Neuron (in vitro differentiated cells): ENCODE measurements at regions not wholly inside any gene's neighbourhood (a gene's known extent, or its start where the extent isn't known, plus 50 kb on each side); places are given as distances from the start of the nearest gene placed in this dataset.
"Not testable (repeated sequence)": the region's sequence is repeated elsewhere in the genome, so short reads cannot be mapped to it uniquely, and the experiment has no call there.

Experiments used
- H2AFZ ChIP-seq: one replicate; pipeline ENCODE4 v1.6.1; 2013; ENCODE audit warnings: low read depth, mild to moderate bottlenecking, inconsistent platforms, low read length, moderate library complexity
- H3K27me3 ChIP-seq: one replicate; pipeline ENCODE4 v1.6.1; 2013; ENCODE audit warnings: low read length; ENCODE audit not compliant: insufficient read depth
- H3K36me3 ChIP-seq: one replicate; pipeline ENCODE4 v1.6.1; 2013; ENCODE audit warnings: low read length; ENCODE audit not compliant: insufficient read depth
- H3K4me1 ChIP-seq: one replicate; pipeline ENCODE4 v1.6.1; 2013; ENCODE audit warnings: low read length; ENCODE audit not compliant: insufficient read depth
- H3K4me3 ChIP-seq: 2 replicates; pipeline ENCODE4 v1.5.1; 2013; ENCODE audit warnings: mild to moderate bottlenecking, low read length, moderate library complexity
- H3K9me3 ChIP-seq: one replicate; pipeline ENCODE4 v1.6.1; 2013; ENCODE audit warnings: low read length

- no peak overlapping the region for H2AFZ ChIP-seq
- H3K4me3 ChIP-seq, result no peak overlapping the region
- no peaks in the 10 kb centered on the region for H3K4me1 ChIP-seq
- H3K27me3 ChIP-seq, result no peaks in the 10 kb centered on the region
- no peaks in the 10 kb centered on the region for H3K36me3 ChIP-seq
- no peaks in the 10 kb centered on the region for H3K9me3 ChIP-seq
Measured at GRCh38 chr2:115904516-115904915, 1462.1 kb downstream of the DPP10 start.

- Histone ChIP-seq H2AFZ (no peak overlapping the region), H3K36me3 (no peaks in the 10 kb centered on the region), H3K27me3 (no peaks in the 10 kb centered on the region), H3K4me1 (no peaks in the 10 kb centered on the region), H3K4me3 (no peak overlapping the region), H3K9me3 (no peaks in the 10 kb centered on the region)
Measured at GRCh38 chr2:115908731-115909130, 1466.3 kb downstream of the DPP10 start.

DNA sequence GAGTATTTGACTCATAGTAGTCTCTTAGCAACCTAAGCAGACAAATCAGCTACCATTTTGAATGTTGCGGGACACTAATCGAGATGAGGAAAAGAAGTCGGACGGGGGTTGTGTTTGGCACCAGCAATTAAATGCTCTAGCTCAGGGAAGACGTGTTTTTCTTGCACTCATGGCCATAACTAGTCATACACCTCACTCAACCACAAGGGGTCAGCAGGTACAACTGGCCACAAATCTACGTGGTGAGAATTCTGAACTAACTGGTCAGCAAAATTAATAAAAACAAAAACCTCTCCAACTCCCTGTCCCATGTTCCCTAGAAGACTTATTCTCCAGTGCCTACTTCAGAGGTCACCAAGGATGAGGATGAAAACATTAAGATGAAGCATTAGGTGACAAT is 1467.8 kb downstream of the DPP10 start:
- Histone ChIP-seq H3K27me3 (no peaks in the 10 kb centered on the region), H2AFZ (no peak overlapping the region), H3K9me3 (no peaks in the 10 kb centered on the region), H3K4me1 (no peaks in the 10 kb centered on the region), H3K4me3 (no peak overlapping the region), H3K36me3 (no peaks in the 10 kb centered on the region)

DNA sequence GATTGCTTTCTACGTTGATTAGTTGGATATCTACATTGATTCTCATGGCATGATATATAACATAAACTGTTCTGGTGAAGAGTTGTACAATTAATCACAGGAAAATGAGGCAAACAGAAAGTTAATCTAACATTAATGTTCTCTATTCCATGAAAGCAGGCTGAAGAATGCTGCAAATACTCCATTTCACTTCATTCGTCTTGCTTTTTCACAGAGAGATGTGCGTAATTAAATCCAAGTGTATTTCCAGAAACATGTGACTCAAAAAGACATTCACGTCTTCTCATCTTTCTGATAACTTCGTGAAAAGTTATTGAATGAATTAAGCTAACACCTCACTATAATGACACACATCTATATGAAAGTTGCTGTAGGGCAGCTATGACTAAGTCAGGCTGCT is 1471.5 kb downstream of the DPP10 start:
- no peaks in the 10 kb centered on the region for H3K27me3 ChIP-seq
- H3K9me3 ChIP-seq, result no peaks in the 10 kb centered on the region
- H3K4me1 ChIP-seq, result no peaks in the 10 kb centered on the region
- H3K36me3 ChIP-seq, result no peaks in the 10 kb centered on the region
- no peak overlapping the region for H3K4me3 ChIP-seq
- no peak overlapping the region for H2AFZ ChIP-seq

DNA sequence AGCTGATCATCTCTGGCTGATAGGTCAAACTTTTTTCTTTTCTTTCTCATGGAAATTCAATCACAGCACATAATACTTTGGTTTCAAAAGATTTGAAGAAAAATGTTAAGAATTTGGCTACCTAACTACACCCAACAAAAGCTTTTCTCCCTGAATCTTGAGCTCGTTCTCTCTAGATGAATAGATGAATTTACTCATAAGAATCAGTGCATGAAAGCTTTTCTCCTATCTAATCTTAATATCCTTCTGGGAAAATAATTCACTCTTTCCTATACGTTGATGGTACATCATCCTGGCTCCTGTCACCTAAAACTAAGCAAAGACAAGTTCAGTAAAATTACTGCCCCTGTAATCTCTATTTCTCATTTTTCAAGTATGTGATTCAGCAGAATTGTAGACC is 1479.1 kb downstream of the DPP10 start:
- Histone ChIP-seq H2AFZ (peak overlapping the region; percentile 26), H3K4me3 (no peak overlapping the region), H3K27me3 (no peaks in the 10 kb centered on the region), H3K9me3 (no peaks in the 10 kb centered on the region), H3K4me1 (peaks cover 21% of the 10 kb centered on the region), H3K36me3 (no peaks in the 10 kb centered on the region)

- no peaks in the 10 kb centered on the region for H3K4me1 ChIP-seq
Measured at GRCh38 chr2:115939902-115940301, 1497.5 kb downstream of the DPP10 start.

GRCh38 chr2:115942800-115943199 is 1500.4 kb downstream of the DPP10 start:
- Histone ChIP-seq H3K27me3 (no peaks in the 10 kb centered on the region), H3K4me1 (no peaks in the 10 kb centered on the region), H3K4me3 (no peak overlapping the region), H2AFZ (no peak overlapping the region), H3K9me3 (no peaks in the 10 kb centered on the region), H3K36me3 (no peaks in the 10 kb centered on the region)

More at GRCh38 chr2:115939902-115940301, 1497.5 kb downstream of the DPP10 start:
- no peaks in the 10 kb centered on the region for H3K27me3 ChIP-seq
- no peak overlapping the region for H3K4me3 ChIP-seq
- no peaks in the 10 kb centered on the region for H3K9me3 ChIP-seq
- no peaks in the 10 kb centered on the region for H3K36me3 ChIP-seq
- no peak overlapping the region for H2AFZ ChIP-seq

- Histone ChIP-seq H3K4me1 (no peaks in the 10 kb centered on the region), H3K4me3 (no peak overlapping the region), H2AFZ (no peak overlapping the region), H3K27me3 (no peaks in the 10 kb centered on the region), H3K36me3 (no peaks in the 10 kb centered on the region), H3K9me3 (no peaks in the 10 kb centered on the region)
Measured at GRCh38 chr2:115946341-115946740, 1503.9 kb downstream of the DPP10 start.

DNA sequence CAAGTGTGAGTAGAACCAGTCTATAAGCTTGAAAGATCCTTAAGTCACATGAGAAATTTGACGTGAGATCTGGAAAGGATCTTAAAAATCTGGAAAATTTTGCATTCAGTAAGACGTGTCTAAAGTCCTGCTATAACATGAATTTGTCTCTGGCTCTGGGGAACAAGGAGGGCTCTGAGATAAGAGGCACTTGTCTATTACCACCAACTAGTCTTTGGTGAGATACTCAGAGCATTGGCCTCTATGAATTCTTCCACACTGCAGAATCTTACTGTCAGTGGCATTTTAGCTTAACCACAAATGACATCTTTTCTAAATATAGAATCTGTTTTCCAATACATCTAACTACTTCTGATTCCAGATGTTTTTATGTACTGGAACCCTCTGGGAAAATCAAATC is 1504.5 kb downstream of the DPP10 start:
- H3K4me3 ChIP-seq, result no peak overlapping the region

GRCh38 chr2:115976916-115977315 is 1534.5 kb downstream of the DPP10 start:
- Histone ChIP-seq H3K36me3 (no peaks in the 10 kb centered on the region), H3K27me3 (no peaks in the 10 kb centered on the region), H3K9me3 (no peaks in the 10 kb centered on the region), H2AFZ (no peak overlapping the region), H3K4me1 (no peaks in the 10 kb centered on the region), H3K4me3 (no peak overlapping the region)

More for the DNA sequence above, 1504.5 kb downstream of the DPP10 start:
- H3K9me3 ChIP-seq, result no peaks in the 10 kb centered on the region
- H3K4me1 ChIP-seq, result no peaks in the 10 kb centered on the region
- no peaks in the 10 kb centered on the region for H3K36me3 ChIP-seq
- H2AFZ ChIP-seq, result no peak overlapping the region
- H3K27me3 ChIP-seq, result no peaks in the 10 kb centered on the region

- Histone ChIP-seq H3K4me3 (no peak overlapping the region), H3K36me3 (no peaks in the 10 kb centered on the region), H3K27me3 (no peaks in the 10 kb centered on the region), H3K4me1 (no peaks in the 10 kb centered on the region), H3K9me3 (no peaks in the 10 kb centered on the region), H2AFZ (no peak overlapping the region)
Measured at GRCh38 chr2:115999039-115999438, 1556.6 kb downstream of the DPP10 start.

- Histone ChIP-seq H3K27me3 (no peaks in the 10 kb centered on the region), H3K9me3 (no peaks in the 10 kb centered on the region), H3K36me3 (no peaks in the 10 kb centered on the region), H3K4me3 (no peak overlapping the region), H3K4me1 (no peaks in the 10 kb centered on the region), H2AFZ (no peak overlapping the region)
Measured at GRCh38 chr2:116023026-116023425, 1580.6 kb downstream of the DPP10 start.

DNA sequence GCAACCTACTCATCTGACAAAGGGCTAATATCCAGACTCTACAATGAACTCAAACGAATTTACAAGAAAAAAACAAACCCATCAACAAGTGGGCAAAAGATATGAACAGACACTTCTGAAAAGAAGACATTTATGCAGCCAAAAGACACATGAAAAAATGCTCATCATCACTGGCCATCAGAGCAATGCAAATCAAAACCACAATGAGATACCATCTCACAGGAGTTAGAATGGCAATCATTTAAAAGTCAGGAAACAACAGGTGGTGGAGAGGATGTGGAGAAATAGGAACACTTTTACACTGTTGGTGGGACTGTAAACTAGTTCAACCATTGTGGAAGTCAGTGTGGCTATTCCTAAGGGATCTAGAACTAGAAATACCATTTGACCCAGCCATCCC is 1596.3 kb downstream of the DPP10 start:
- H3K36me3 ChIP-seq, H3K4me1 ChIP-seq, H3K4me3 ChIP-seq, H2AFZ ChIP-seq, H3K27me3 ChIP-seq, H3K9me3 ChIP-seq: not testable (repeated sequence)

DNA sequence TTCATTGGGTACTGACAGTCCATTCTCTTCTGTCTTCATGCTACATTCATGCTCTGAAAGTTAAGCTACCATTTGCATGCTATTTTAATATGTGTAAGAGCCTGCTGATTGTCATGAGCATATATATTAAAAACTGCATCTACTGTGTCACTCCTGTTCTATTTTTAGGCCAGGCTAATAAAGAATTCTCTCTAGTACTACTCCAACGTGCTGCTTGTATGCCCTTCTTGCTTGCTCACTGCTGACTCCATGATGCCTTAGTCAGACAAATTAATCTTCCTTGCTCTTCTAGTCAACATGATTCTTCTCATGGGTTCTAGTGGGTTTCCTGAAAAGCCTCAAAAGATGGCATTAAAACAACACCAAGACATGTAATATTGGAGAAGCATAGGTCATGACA is 1600.1 kb downstream of the DPP10 start:
- no peaks in the 10 kb centered on the region for H3K36me3 ChIP-seq
- H3K4me1 ChIP-seq, result no peaks in the 10 kb centered on the region
- H3K27me3 ChIP-seq, result no peaks in the 10 kb centered on the region
- H3K4me3 ChIP-seq, result no peak overlapping the region
- no peaks in the 10 kb centered on the region for H3K9me3 ChIP-seq
- H2AFZ ChIP-seq, result no peak overlapping the region
